H9 (cell line): ENCODE measurements at regions not wholly inside any gene's neighbourhood (a gene's known extent, or its start where the extent isn't known, plus 50 kb on each side); places are given as distances from the start of the nearest gene placed in this dataset.
A peak's percentile ranks its signal among the peaks of the same experiment; 100 is the strongest.

Experiments
- DNase-seq: peaks from one replicate; pipeline ENCODE4 v3.0.0-alpha.2; 2017
- H2AFZ ChIP-seq: one replicate; pipeline ENCODE4 v1.6.1; 2013; ENCODE audit warnings: mild to moderate bottlenecking, low read length, control low read depth, moderate library complexity
- H2AK5ac ChIP-seq: 2 replicates; pipeline ENCODE4 v1.6.1; 2013; ENCODE audit warnings: low read length, control low read depth, mixed read lengths; ENCODE audit not compliant: insufficient read length
- H2BK120ac ChIP-seq: one replicate; pipeline ENCODE4 v1.6.1; 2013; ENCODE audit warnings: low read depth, mild to moderate bottlenecking, low read length, control low read depth, inconsistent platforms; ENCODE audit not compliant: poor library complexity, severe bottlenecking
- H2BK12ac ChIP-seq: 2 replicates; pipeline ENCODE4 v1.6.1; 2013; ENCODE audit warnings: low read length, control low read depth, mixed read lengths, low read depth; ENCODE audit not compliant: insufficient read length
- H2BK15ac ChIP-seq: 2 replicates; pipeline ENCODE4 v1.6.1; 2013; ENCODE audit warnings: low read depth, low read length, control low read depth
- H2BK20ac ChIP-seq: one replicate; pipeline ENCODE4 v1.6.1; 2013; ENCODE audit warnings: low read depth, mild to moderate bottlenecking, low read length, control low read depth, inconsistent platforms; ENCODE audit not compliant: poor library complexity, severe bottlenecking
- H2BK5ac ChIP-seq: 2 replicates; pipeline ENCODE4 v1.6.1; 2013; ENCODE audit warnings: low read length, control low read depth, mixed read lengths; ENCODE audit not compliant: insufficient read length
- H3K14ac ChIP-seq: 2 replicates; pipeline ENCODE4 v1.6.1; 2013; ENCODE audit warnings: low read length, control low read depth; ENCODE audit not compliant: insufficient read depth
- H3K18ac ChIP-seq: 2 replicates; pipeline ENCODE4 v1.6.1; 2013; ENCODE audit warnings: low read depth, mild to moderate bottlenecking, mixed read lengths, low read length, control low read depth; ENCODE audit not compliant: insufficient read length
- H3K23ac ChIP-seq: 2 replicates; pipeline ENCODE4 v1.6.1; 2013; ENCODE audit warnings: low read length, control low read depth, mixed read lengths, low read depth; ENCODE audit not compliant: insufficient read length
- H3K23me2 ChIP-seq: 2 replicates; pipeline ENCODE4 v1.6.1; 2013; ENCODE audit warnings: low read depth, mild to moderate bottlenecking, mixed read lengths, low read length, control low read depth; ENCODE audit not compliant: insufficient read length, poor library complexity, severe bottlenecking
- H3K27ac ChIP-seq: 2 replicates; pipeline ENCODE4 v1.5.1; 2013; ENCODE audit warnings: low read length, control low read depth, mixed read lengths, low read depth; ENCODE audit not compliant: insufficient read length
- H3K27me3 ChIP-seq: 2 replicates; pipeline ENCODE4 v1.6.1; 2013; ENCODE audit warnings: low read length, control low read depth, inconsistent platforms; ENCODE audit not compliant: insufficient read depth
- H3K4ac ChIP-seq: 2 replicates; pipeline ENCODE4 v1.6.1; 2013; ENCODE audit warnings: low read depth, mild to moderate bottlenecking, control low read depth, inconsistent platforms, low read length, moderate library complexity
- H3K4me1 ChIP-seq: 2 replicates; pipeline ENCODE4 v1.6.1; 2013; ENCODE audit warnings: low read length, control low read depth, inconsistent platforms; ENCODE audit not compliant: insufficient read depth
- H3K4me2 ChIP-seq: 2 replicates; pipeline ENCODE4 v1.6.1; 2013; ENCODE audit warnings: low read length, control low read depth, mixed read lengths; ENCODE audit not compliant: insufficient read length, insufficient read depth
- H3K56ac ChIP-seq: 2 replicates; pipeline ENCODE4 v1.6.1; 2013; ENCODE audit warnings: low read depth, mild to moderate bottlenecking, mixed read lengths, low read length, control low read depth; ENCODE audit not compliant: insufficient read length
- H3K79me1 ChIP-seq: 2 replicates; pipeline ENCODE4 v1.6.1; 2013; ENCODE audit warnings: low read depth, mild to moderate bottlenecking, moderate library complexity, low read length, control low read depth, inconsistent platforms; ENCODE audit not compliant: insufficient read depth, poor library complexity, severe bottlenecking
- H3K79me2 ChIP-seq: 2 replicates; pipeline ENCODE4 v1.6.1; 2013; ENCODE audit warnings: low read length, control low read depth, inconsistent platforms; ENCODE audit not compliant: insufficient read depth
- H3K9ac ChIP-seq: 2 replicates; pipeline ENCODE4 v1.6.1; 2013; ENCODE audit warnings: low read length, control low read depth, mixed read lengths; ENCODE audit not compliant: insufficient read length; ENCODE audit errors: extremely low read depth
- H3K9me3 ChIP-seq: one replicate; pipeline ENCODE4 v1.6.1; 2013; ENCODE audit warnings: low read depth, low read length, inconsistent platforms; ENCODE audit not compliant: control insufficient read depth
- H3T11ph ChIP-seq: one replicate; pipeline ENCODE4 v1.6.1; 2013; ENCODE audit warnings: mild to moderate bottlenecking, low read length, control low read depth, inconsistent platforms
- H4K20me1 ChIP-seq: one replicate; pipeline ENCODE4 v1.6.1; 2013; ENCODE audit not compliant: control insufficient read depth, insufficient read length, insufficient read depth
- H4K5ac ChIP-seq: 2 replicates; pipeline ENCODE4 v1.6.1; 2013; ENCODE audit warnings: low read depth, mild to moderate bottlenecking, mixed read lengths, low read length, control low read depth; ENCODE audit not compliant: insufficient read length
- H4K8ac ChIP-seq: replicated peaks from 2 replicates; pipeline ENCODE4 v1.6.1; 2013; ENCODE audit warnings: low read length, control low read depth, mixed read lengths, low read depth; ENCODE audit not compliant: insufficient read length
- H4K91ac ChIP-seq: 2 replicates; pipeline ENCODE4 v1.6.1; 2013; ENCODE audit warnings: low read depth, mild to moderate bottlenecking, moderate library complexity, mixed read lengths, low read length, control low read depth; ENCODE audit not compliant: insufficient read length
- H3K27ac Mint-ChIP-seq, 3 experiments: 2 replicates in 2 of 3; 3 replicates in 1 of 3; pipeline ENCODE4 v1.8.0; 2020 to 2021; ENCODE audit warnings: mixed read lengths in 3 of 3, mild to moderate bottlenecking in 1 of 3, moderate library complexity in 1 of 3
- H3K27me3 Mint-ChIP-seq: 2 replicates; pipeline ENCODE4 v1.8.0; 2021; ENCODE audit warnings: low read depth, mild to moderate bottlenecking, moderate library complexity, mixed read lengths
- H3K36me3 Mint-ChIP-seq, 3 experiments: 2 replicates in 2 of 3; 3 replicates in 1 of 3; pipeline ENCODE4 v1.8.0; 2020 to 2021; ENCODE audit warnings: low read depth in 3 of 3, mixed read lengths in 3 of 3; ENCODE audit not compliant: insufficient read depth in 1 of 3
- H3K4me1 Mint-ChIP-seq, 2 experiments: 2 replicates each; pipeline ENCODE4 v1.8.0; 2020; ENCODE audit warnings: mixed read lengths in 2 of 2
- H3K4me3 Mint-ChIP-seq, 2 experiments: 2 replicates in 1 of 2; 3 replicates in 1 of 2; pipeline ENCODE4 v1.8.0; 2020 to 2021; ENCODE audit warnings: mild to moderate bottlenecking in 2 of 2, mixed read lengths in 2 of 2, moderate library complexity in 1 of 2
- H3K9me3 Mint-ChIP-seq, 2 experiments: 2 replicates in 1 of 2; 3 replicates in 1 of 2; pipeline ENCODE4 v1.8.0; 2020; ENCODE audit warnings: mild to moderate bottlenecking in 2 of 2, mixed read lengths in 2 of 2, moderate library complexity in 1 of 2
- CTCF ChIP-seq: fragments of 200-600 bp; sonication (generic); conservative IDR thresholded peaks from 3 replicates; pipeline ENCODE4 v1.8.0; 2021; ENCODE audit warnings: antibody characterized with exemption, mild to moderate bottlenecking
- WGBS: extraction: QIAGEN DNeasy Blood & Tissue Kit; methylation state at CpG from one replicate; pipeline ENCODE4 v1.1.7; 2013; ENCODE audit warnings: missing lambda C conversion rate, low lambda C conversion rate, mixed read lengths; ENCODE audit not compliant: insufficient read length; ENCODE audit errors: extremely low coverage; 5-methylcytosine and 5-hydroxymethylcytosine counted together

GRCh38 chr2:15800495-15801329, 139.6 kb upstream of the MYCN start:
- Mint-ChIP-seq H3K9me3 (no peaks in the 10 kb centered on the region), H3K4me1 (peaks cover 15 to 16% of the 10 kb centered on the region in 2 experiments), H3K27ac (no peak overlapping the region; a peak in 1 of 7 replicates), H3K4me3 (no peak overlapping the region), H3K36me3 (no peaks in the 10 kb centered on the region), H3K27me3 (peaks cover 2% of the 10 kb centered on the region; the same call in 1 of the 2 replicates)
- H2BK20ac ChIP-seq = no peak overlapping the region
- no peak overlapping the region for H3K56ac ChIP-seq
- H3K27me3 ChIP-seq = no peaks in the 10 kb centered on the region
- H4K5ac ChIP-seq = no peak overlapping the region
- no peaks in the 10 kb centered on the region for H4K20me1 ChIP-seq
- H3K4ac ChIP-seq = no peak overlapping the region
- no peaks in the 10 kb centered on the region for H3K23me2 ChIP-seq
- H2BK12ac ChIP-seq = no peak overlapping the region
- no peak overlapping the region for H3T11ph ChIP-seq
- no peak overlapping the region for H3K9ac ChIP-seq
- H2BK15ac ChIP-seq = no peak overlapping the region
- WGBS = no CpG with 5 or more reads among the region's 17 CpGs
- H3K79me2 ChIP-seq = no peaks in the 10 kb centered on the region
- H2AFZ ChIP-seq = no peak overlapping the region
- H2BK5ac ChIP-seq = no peak overlapping the region
- H3K27ac ChIP-seq = no peak overlapping the region
- no peak overlapping the region for H2BK120ac ChIP-seq
- H4K91ac ChIP-seq = no peak overlapping the region
- H3K4me1 ChIP-seq = no peaks in the 10 kb centered on the region
- no peaks in the 10 kb centered on the region for H3K79me1 ChIP-seq
- H3K9me3 ChIP-seq = no peaks in the 10 kb centered on the region
- peak; percentile 59 for DNase-seq
- H2AK5ac ChIP-seq = no peak overlapping the region
- no peak overlapping the region for H3K4me2 ChIP-seq
- H3K23ac ChIP-seq = no peak overlapping the region
- 0 out of 2 replicates have a peak overlapping the region, but pooled peaks have one; percentile 39 for H3K14ac ChIP-seq
- H4K8ac ChIP-seq = no peak overlapping the region
- TF ChIP-seq CTCF = no peak
- peak overlapping the region; percentile 15 for H3K18ac ChIP-seq
